Epithelial cell of esophagus (primary cell): ENCODE measurements at regions not wholly inside any gene's neighbourhood (a gene's known extent, or its start where the extent isn't known, plus 50 kb on each side); places are given as distances from the start of the nearest gene placed in this dataset.
"Not testable (repeated sequence)": the region's sequence is repeated elsewhere in the genome, so short reads cannot be mapped to it uniquely, and the experiment has no call there.

Experiments used
- DNase-seq: peaks from one replicate; pipeline ENCODE4 v3.0.0; 2010; ENCODE audit warnings: low read depth
- H3K4me3 ChIP-seq: 2 replicates; pipeline ENCODE4 v1.5.1; 2011; ENCODE audit warnings: mild to moderate bottlenecking, low read length, control low read depth

- not testable (repeated sequence) for DNase-seq, H3K4me3 ChIP-seq
Observed at GRCh38 chr4:118474001-118474626, 121.3 kb upstream of the PRSS12 start.

GRCh38 chr4:118474771-118475170 lies 122.0 kb upstream of the PRSS12 start:
- not testable (repeated sequence) for H3K4me3 ChIP-seq, DNase-seq

GRCh38 chr4:118475901-118476300 lies 123.1 kb upstream of the PRSS12 start:
- not testable (repeated sequence) for DNase-seq, H3K4me3 ChIP-seq

GRCh38 chr4:118477826-118478225 lies 125.0 kb upstream of the PRSS12 start:
- DNase-seq, H3K4me3 ChIP-seq: not testable (repeated sequence)

GRCh38 chr4:118485801-118486314 lies 133.1 kb upstream of the PRSS12 start:
- peak; percentile 70 for DNase-seq
- not testable (repeated sequence) for H3K4me3 ChIP-seq

GRCh38 chr4:118492963-118493362 lies 140.2 kb upstream of the PRSS12 start:
- not testable (repeated sequence) for DNase-seq, H3K4me3 ChIP-seq

- DNase-seq, H3K4me3 ChIP-seq: not testable (repeated sequence)
Observed at GRCh38 chr4:118494437-118494836, 141.6 kb upstream of the PRSS12 start.

GRCh38 chr4:118502967-118503366 lies 150.2 kb upstream of the PRSS12 start:
- not testable (repeated sequence) for H3K4me3 ChIP-seq, DNase-seq

- peak; percentile 1 for DNase-seq
- not testable (repeated sequence) for H3K4me3 ChIP-seq
Observed at GRCh38 chr4:118504927-118505326, 152.1 kb upstream of the PRSS12 start.

- H3K4me3 ChIP-seq, DNase-seq: not testable (repeated sequence)
Observed at GRCh38 chr4:118505491-118505890, 152.7 kb upstream of the PRSS12 start.

GRCh38 chr4:118512870-118513269 lies 160.1 kb upstream of the PRSS12 start:
- not testable (repeated sequence) for DNase-seq, H3K4me3 ChIP-seq

- H3K4me3 ChIP-seq, DNase-seq: not testable (repeated sequence)
Observed at GRCh38 chr4:118514332-118514731, 161.5 kb upstream of the PRSS12 start.

- H3K4me3 ChIP-seq, result not testable (repeated sequence)
- DNase-seq, result peak; percentile 61
Observed at GRCh38 chr4:118516107-118516506, 163.3 kb upstream of the PRSS12 start.

- not testable (repeated sequence) for DNase-seq, H3K4me3 ChIP-seq
Observed at GRCh38 chr4:118530107-118530506, 155.1 kb upstream of the METTL14 start.

GRCh38 chr4:118531947-118532346 lies 153.2 kb upstream of the METTL14 start:
- DNase-seq, H3K4me3 ChIP-seq: not testable (repeated sequence)

- not testable (repeated sequence) for DNase-seq, H3K4me3 ChIP-seq
Observed at GRCh38 chr4:118535788-118536187, 149.4 kb upstream of the METTL14 start.

GRCh38 chr4:118539412-118540077 lies 145.6 kb upstream of the METTL14 start:
- DNase-seq, result peak; percentile 40
- not testable (repeated sequence) for H3K4me3 ChIP-seq

GRCh38 chr4:118556576-118556975 lies 128.6 kb upstream of the METTL14 start:
- DNase-seq, H3K4me3 ChIP-seq: not testable (repeated sequence)
